H1 (cell line): ENCODE measurements at regions not wholly inside any gene's neighbourhood (a gene's known extent, or its start where the extent isn't known, plus 50 kb on each side); places are given as distances from the start of the nearest gene placed in this dataset.
A peak's percentile ranks its signal among the peaks of the same experiment; 100 is the strongest.

Source experiments
- CTCF ChIA-PET: fragments of 300-600 bp; sonication (Branson Sonifier 250); formaldehyde crosslinking; loops from one replicate; lab custom pipeline; 2021; ENCODE audit not compliant: partially characterized antibody; lab: Charles Lee
- POLR2A ChIA-PET: fragments of 300-600 bp; sonication (Branson Sonifier 250); formaldehyde crosslinking; loops from one replicate; lab custom pipeline; 2021; ENCODE audit warnings: inconsistent platforms; ENCODE audit not compliant: partially characterized antibody; lab: Charles Lee
- DNase-seq, 2 experiments: peaks; one replicate each; pipeline versions ENCODE4 v3.0.0 to v3.0.0-alpha.2; 2010 to 2022; ENCODE audit warnings: low spot score in 2 of 2, low read depth in 1 of 2, mixed read lengths in 1 of 2
- FAIRE-seq: peaks from 2 replicates; lab custom pipeline; 2011; peaks lifted over from hg19 to GRCh38; lab: Jason Lieb, UNC
- H2AFZ ChIP-seq: 2 replicates; pipeline ENCODE4 v1.8.1; 2012; ENCODE audit warnings: low read length, inconsistent platforms
- H2AK5ac ChIP-seq: 2 replicates; pipeline ENCODE4 v1.6.1; 2013; ENCODE audit warnings: low read depth, low read length
- H2BK120ac ChIP-seq: replicated peaks from 2 replicates; pipeline ENCODE3; 2013; ENCODE audit warnings: low read depth, low read length, inconsistent platforms
- H2BK12ac ChIP-seq: 2 replicates; pipeline ENCODE4 v1.6.1; 2013; ENCODE audit warnings: low read depth, low read length
- H2BK15ac ChIP-seq: 2 replicates; pipeline ENCODE4 v1.6.1; 2013; ENCODE audit warnings: low read length
- H2BK20ac ChIP-seq: 2 replicates; pipeline ENCODE4 v1.6.1; 2013; ENCODE audit warnings: low read length
- H2BK5ac ChIP-seq: 2 replicates; pipeline ENCODE4 v1.6.1; 2013; ENCODE audit warnings: low read depth, low read length
- H3K14ac ChIP-seq: 2 replicates; pipeline ENCODE4 v1.6.1; 2013; ENCODE audit warnings: inconsistent platforms; ENCODE audit not compliant: insufficient read length
- H3K18ac ChIP-seq: 2 replicates; pipeline ENCODE4 v1.6.1; 2013; ENCODE audit warnings: low read length; ENCODE audit errors: extremely low read depth
- H3K23ac ChIP-seq: 2 replicates; pipeline ENCODE4 v1.6.1; 2013; ENCODE audit warnings: inconsistent platforms; ENCODE audit not compliant: insufficient read length
- H3K23me2 ChIP-seq: 2 replicates; pipeline ENCODE4 v1.6.1; 2013; ENCODE audit warnings: low read depth, low read length
- H3K27ac ChIP-seq: 2 replicates; pipeline ENCODE4 v1.6.1; 2011; ENCODE audit warnings: low read depth, low read length, inconsistent platforms
- H3K27me3 ChIP-seq, 4 experiments: replicated peaks in 1 of 4; 1 replicate in 1 of 4; 2 replicates in 3 of 4; pipeline versions ENCODE4 v1.6.1 to v1.8.1; 2011 to 2013; ENCODE audit warnings: low read length in 3 of 4, mild to moderate bottlenecking in 3 of 4, inconsistent platforms in 2 of 4, mixed read lengths in 2 of 4, moderate library complexity in 1 of 4; ENCODE audit not compliant: control insufficient read depth in 3 of 4, insufficient read depth in 3 of 4; ENCODE audit errors: extremely low read depth in 1 of 4
- H3K36me3 ChIP-seq, 4 experiments: 2 replicates each; pipeline versions ENCODE4 v1.6.1 to v1.8.1; 2011 to 2013; ENCODE audit warnings: mild to moderate bottlenecking in 4 of 4, low read length in 3 of 4, moderate library complexity in 2 of 4, control low read depth in 1 of 4, inconsistent platforms in 1 of 4; ENCODE audit not compliant: insufficient read depth in 4 of 4, control insufficient read depth in 2 of 4
- H3K4ac ChIP-seq: replicated peaks from 2 replicates; pipeline ENCODE3; 2013; ENCODE audit warnings: low read length, low read depth, mixed read lengths, inconsistent platforms; ENCODE audit not compliant: insufficient read length
- H3K4me1 ChIP-seq, 4 experiments: replicated peaks in 1 of 4; 1 replicate in 1 of 4; 2 replicates in 3 of 4; pipeline versions ENCODE4 v1.6.1 to v1.8.1; 2011 to 2013; ENCODE audit warnings: low read length in 3 of 4, inconsistent platforms in 2 of 4, mixed read lengths in 1 of 4; ENCODE audit not compliant: insufficient read depth in 4 of 4, control insufficient read depth in 3 of 4
- H3K4me2 ChIP-seq, 2 experiments: 2 replicates each; pipeline versions ENCODE4 v1.6.1 to v1.8.1; 2011 to 2013; ENCODE audit warnings: low read depth in 2 of 2, low read length in 2 of 2, control low read depth in 1 of 2, inconsistent platforms in 1 of 2, mild to moderate bottlenecking in 1 of 2; ENCODE audit not compliant: insufficient read depth in 1 of 2
- H3K4me3 ChIP-seq, 4 experiments: fragments of 200-600, 300-600 bp in 1 of 4; sonication (generic), shearing (Covaris generic), sonication (Bioruptor Twin) in 1 of 4; 2 replicates each; pipeline versions ENCODE4 v1.5.1 to v1.8.1; 2011 to 2016; ENCODE audit warnings: low read length in 4 of 4, low read depth in 3 of 4, control low read depth in 2 of 4, inconsistent platforms in 2 of 4, mild to moderate bottlenecking in 2 of 4, mixed read lengths in 1 of 4, moderate library complexity in 1 of 4; ENCODE audit not compliant: insufficient read depth in 2 of 4; ENCODE audit errors: extremely low read depth in 1 of 4
- H3K56ac ChIP-seq: replicated peaks from 2 replicates; pipeline ENCODE3; 2013; ENCODE audit warnings: low read depth, mild to moderate bottlenecking, mixed read lengths, low read length, inconsistent platforms; ENCODE audit not compliant: insufficient read length
- H3K79me1 ChIP-seq: 2 replicates; pipeline ENCODE4 v1.6.1; 2013; ENCODE audit warnings: low read depth, low read length, control low read depth
- H3K79me2 ChIP-seq, 2 experiments: 2 replicates each; pipeline versions ENCODE4 v1.6.1 to v1.8.1; 2012 to 2013; ENCODE audit warnings: low read length in 2 of 2, mild to moderate bottlenecking in 2 of 2, inconsistent platforms in 1 of 2; ENCODE audit not compliant: insufficient read depth in 2 of 2, control insufficient read depth in 1 of 2
- H3K9ac ChIP-seq, 4 experiments: replicated peaks in 1 of 4; 1 replicate in 1 of 4; 2 replicates in 3 of 4; pipeline versions ENCODE4 v1.6.1 to v1.8.1; 2011 to 2013; ENCODE audit warnings: low read depth in 3 of 4, low read length in 3 of 4, control low read depth in 2 of 4, mild to moderate bottlenecking in 2 of 4, moderate library complexity in 2 of 4, inconsistent platforms in 1 of 4; ENCODE audit errors: extremely low read depth in 1 of 4
- H3K9me3 ChIP-seq, 2 experiments: 2 replicates each; pipeline versions ENCODE4 v1.6.1 to v1.8.1; 2012 to 2013; ENCODE audit warnings: mild to moderate bottlenecking in 2 of 2, moderate library complexity in 2 of 2, control low read depth in 1 of 2, inconsistent platforms in 1 of 2, low read depth in 1 of 2, low read length in 1 of 2, mixed read lengths in 1 of 2; ENCODE audit not compliant: insufficient read depth in 2 of 2
- H4K20me1 ChIP-seq, 2 experiments: replicated peaks in 1 of 2; 2 replicates each; pipeline versions ENCODE3 to v1.8.1; 2011 to 2013; ENCODE audit warnings: inconsistent platforms in 2 of 2, low read length in 2 of 2, mild to moderate bottlenecking in 1 of 2; ENCODE audit not compliant: insufficient read depth in 2 of 2, control insufficient read depth in 1 of 2
- H4K5ac ChIP-seq: 2 replicates; pipeline ENCODE4 v1.6.1; 2013; ENCODE audit warnings: low read length, low read depth, mixed read lengths, inconsistent platforms; ENCODE audit not compliant: insufficient read length
- H4K8ac ChIP-seq: 2 replicates; pipeline ENCODE4 v1.8.0; 2013; ENCODE audit warnings: mild to moderate bottlenecking, moderate library complexity, low read length, inconsistent platforms; ENCODE audit not compliant: insufficient read depth; ENCODE audit errors: extremely low read depth
- H4K91ac ChIP-seq: replicated peaks from 2 replicates; pipeline ENCODE3; 2013; ENCODE audit warnings: low read length, mixed read lengths, inconsistent platforms; ENCODE audit not compliant: insufficient read length
- CHD7 ChIP-seq: fragments of 300-600 bp; sonication (generic); IDR thresholded peaks from 2 replicates; pipeline ENCODE4 v1.7.1; 2012; ENCODE audit warnings: low read length, moderate library complexity, mild to moderate bottlenecking, inconsistent platforms; ENCODE audit not compliant: insufficient replicate concordance

DNA sequence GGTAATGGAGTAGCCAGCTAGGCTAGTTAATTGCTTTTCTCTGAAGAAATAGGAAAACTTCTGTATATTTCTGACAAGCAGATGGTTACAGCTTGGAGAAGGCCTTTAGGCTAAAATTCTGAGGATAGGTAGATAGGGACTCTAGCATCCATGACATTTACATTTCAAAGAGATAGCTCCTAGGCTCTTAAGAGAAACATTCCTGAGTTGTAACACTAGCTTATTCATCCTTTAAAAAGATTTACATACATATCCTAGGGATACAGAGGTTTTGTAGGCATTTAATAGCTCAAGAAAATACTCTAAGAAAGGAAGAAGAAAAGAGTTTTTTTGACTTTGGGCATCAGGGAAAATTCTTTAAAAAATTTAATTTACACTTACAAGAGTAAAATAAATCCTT, 130.9 kb upstream of the CCDC179 start:
- ChIA-PET POLR2A (no interaction called here), CTCF (interaction anchor here (0.8 to 0.9 kb wide), 2 partner anchors 30 to 122 kb away, joined by 3 to 4 read pairs; no protein-coding TSS in a partner anchor)
- no peak overlapping the region for H2BK20ac ChIP-seq
- H3K23me2 ChIP-seq: no peaks in the 10 kb centered on the region
- H2BK120ac ChIP-seq: no peak overlapping the region
- no peaks in the 10 kb centered on the region for H4K20me1 ChIP-seq
- no peak overlapping the region for H3K18ac ChIP-seq
- FAIRE-seq (peak; percentile 52), DNase-seq (no peak)
- H2BK5ac ChIP-seq: no peak overlapping the region
- H3K9me3 ChIP-seq: peaks cover 7 to 15% of the 10 kb centered on the region in 2 experiments
- no peaks in the 10 kb centered on the region for H3K79me1 ChIP-seq
- H2BK12ac ChIP-seq: no peak overlapping the region
- no peak overlapping the region for H3K14ac ChIP-seq
- H3K56ac ChIP-seq: no peak overlapping the region
- no peak overlapping the region for H2AK5ac ChIP-seq
- peak overlapping the region in 1 of 2 experiments; percentile 42; a peak in 1 of 4 replicates for H3K4me2 ChIP-seq
- no peak overlapping the region for H4K5ac ChIP-seq
- no peak overlapping the region for H4K91ac ChIP-seq
- H3K23ac ChIP-seq: no peak overlapping the region
- H3K4me3 ChIP-seq: peak overlapping the region in 1 of 4 experiments; percentile 13; a peak in 1 of 8 replicates
- H3K36me3 ChIP-seq: peaks cover 0 to 2% (median 0%) of the 10 kb centered on the region in 4 experiments; a peak in 2 of 8 replicates
- peaks cover 0 to 4% (median 0%) of the 10 kb centered on the region in 4 experiments; a peak in 2 of 7 replicates for H3K4me1 ChIP-seq
- H3K27ac ChIP-seq: no peak overlapping the region
- no peaks in the 10 kb centered on the region; a peak in 2 of 7 replicates for H3K27me3 ChIP-seq
- no peak overlapping the region for H2AFZ ChIP-seq
- no peaks in the 10 kb centered on the region for H3K79me2 ChIP-seq
- no peak overlapping the region for H3K9ac ChIP-seq
- no peak overlapping the region for H4K8ac ChIP-seq
- no peak overlapping the region for H3K4ac ChIP-seq
- no peak overlapping the region for H2BK15ac ChIP-seq
- TF ChIP-seq CHD7: peak; percentile 50
